NCI-H1694 (cell line): ENCODE measurements at regions not wholly inside any gene's neighbourhood (a gene's known extent, or its start where the extent isn't known, plus 50 kb on each side); places are given as distances from the start of the nearest gene placed in this dataset.

Experiments
- DNase-seq: peaks from one replicate; lab custom pipeline; 2025; lab: John Stamatoyannopoulos, UW

DNA sequence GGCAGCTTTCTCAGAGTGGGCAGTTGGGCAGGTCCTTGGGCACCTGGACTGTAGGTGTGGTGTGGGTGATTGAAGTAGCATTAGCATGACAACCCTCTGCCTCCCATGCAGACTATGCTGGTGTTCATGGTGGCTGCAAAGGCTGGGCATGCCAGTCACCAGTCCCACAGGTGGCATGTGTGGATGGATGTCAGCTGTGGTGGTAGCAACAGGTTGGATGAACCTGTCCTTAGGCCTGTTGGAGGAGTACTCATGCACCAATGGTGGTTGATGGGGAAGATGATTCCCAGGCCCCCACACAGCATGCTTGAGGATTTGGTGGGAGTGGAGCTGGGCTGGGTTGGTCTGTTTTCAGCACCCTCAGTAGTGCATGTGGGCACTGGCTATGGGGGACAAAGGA lies 251.1 kb downstream of the PAX1 start:
- DNase-seq: no peak

- no peak for DNase-seq
Observed at GRCh38 chr20:21947406-21947805, 241.9 kb downstream of the PAX1 start.

- no peak for DNase-seq
Observed at GRCh38 chr20:21944227-21944626, 238.8 kb downstream of the PAX1 start.

GRCh38 chr20:21941941-21942805 lies 236.7 kb downstream of the PAX1 start:
- DNase-seq: no peak

DNA sequence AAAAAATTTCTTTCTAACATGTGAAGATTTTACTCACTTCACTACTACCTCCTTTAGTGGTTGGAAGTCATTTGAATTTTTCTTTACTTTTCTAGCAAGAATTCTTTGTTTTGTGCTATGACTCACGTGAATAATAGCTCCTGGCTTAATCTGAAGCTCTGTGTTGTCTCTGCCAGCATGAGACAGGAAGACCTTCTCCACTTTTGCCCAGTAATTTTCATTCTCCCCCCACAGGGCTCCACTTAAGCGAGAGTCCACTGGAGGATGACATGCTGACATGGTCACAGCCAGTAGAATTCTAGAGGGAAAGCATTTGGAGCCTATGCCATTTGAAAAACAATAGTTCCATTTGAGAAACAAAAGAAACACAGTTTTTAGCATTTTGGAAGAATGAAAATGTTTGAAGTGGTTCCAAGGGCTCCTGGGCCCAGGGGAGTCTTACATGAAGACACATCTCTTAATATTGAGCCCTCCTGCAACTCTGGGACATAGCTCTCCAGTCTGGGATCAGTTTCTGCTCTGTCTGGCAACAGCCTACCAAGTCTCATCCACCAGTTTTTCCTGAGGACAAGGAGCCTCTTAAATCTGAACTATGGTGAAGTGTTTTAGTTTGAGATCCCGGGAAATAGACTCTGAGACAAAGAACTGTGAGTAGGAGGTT lies 231.4 kb downstream of the PAX1 start:
- no peak for DNase-seq

GRCh38 chr20:21936261-21936660 lies 230.8 kb downstream of the PAX1 start:
- no peak for DNase-seq

DNA sequence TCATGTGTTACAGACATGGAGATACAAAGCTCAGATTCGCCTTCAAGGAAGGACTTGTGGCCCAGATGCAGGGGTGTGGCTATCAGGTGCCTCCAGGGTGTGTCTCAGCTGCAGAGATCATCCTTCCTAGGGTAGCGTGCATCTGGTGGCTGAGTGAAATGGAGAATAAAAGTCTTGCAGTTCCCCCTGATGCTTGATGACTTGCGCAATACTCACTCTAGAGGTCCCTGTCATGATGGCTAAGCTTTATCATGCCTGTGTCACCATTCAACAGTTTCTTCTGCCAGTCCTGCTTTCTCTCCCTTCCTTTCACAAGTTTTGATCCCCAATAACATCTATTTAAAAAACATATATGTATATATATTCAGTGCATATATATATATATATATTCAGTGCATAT lies 228.1 kb downstream of the PAX1 start:
- DNase-seq: no peak

GRCh38 chr20:21921251-21921650 lies 215.8 kb downstream of the PAX1 start:
- no peak for DNase-seq

DNA sequence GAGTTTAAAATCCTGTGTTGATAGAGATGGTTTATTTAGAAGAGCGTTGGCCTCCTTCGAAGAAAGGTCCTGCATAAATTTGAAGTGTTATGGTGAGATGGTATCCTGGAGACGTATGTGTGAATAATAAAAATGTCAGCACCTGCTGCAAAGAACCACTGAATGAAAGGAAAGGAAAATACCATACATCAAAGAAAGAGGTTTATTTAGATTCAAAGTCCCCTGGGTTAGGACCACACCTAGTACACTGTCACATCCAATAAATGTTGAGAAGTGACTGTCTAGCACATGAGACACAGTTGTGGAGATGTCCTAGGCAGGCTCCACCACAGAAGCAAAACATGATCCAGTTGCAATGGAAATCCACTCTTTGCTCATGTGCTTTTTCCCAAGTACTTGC lies 214.7 kb downstream of the PAX1 start:
- DNase-seq: no peak

GRCh38 chr20:21918398-21918797 lies 212.9 kb downstream of the PAX1 start:
- DNase-seq: no peak

DNA sequence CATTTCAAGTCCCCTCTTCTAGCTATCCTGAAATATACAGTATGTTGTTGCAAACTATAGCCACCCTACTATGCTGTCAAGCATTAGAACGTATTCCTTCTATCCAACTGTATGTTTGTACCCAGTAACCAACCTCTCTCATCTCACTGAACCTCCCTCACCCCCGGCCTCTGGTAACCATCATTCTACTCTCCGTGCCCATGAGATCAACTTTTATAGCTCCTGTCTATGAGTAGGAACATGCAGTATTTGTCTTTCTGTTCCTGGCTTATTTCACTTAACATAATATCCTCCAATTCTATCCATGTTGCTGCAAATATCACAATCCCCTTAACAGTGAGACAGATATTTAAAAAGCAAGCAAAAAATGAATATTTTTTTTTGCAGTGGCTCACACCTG lies 196.9 kb downstream of the PAX1 start:
- DNase-seq: no peak

DNA sequence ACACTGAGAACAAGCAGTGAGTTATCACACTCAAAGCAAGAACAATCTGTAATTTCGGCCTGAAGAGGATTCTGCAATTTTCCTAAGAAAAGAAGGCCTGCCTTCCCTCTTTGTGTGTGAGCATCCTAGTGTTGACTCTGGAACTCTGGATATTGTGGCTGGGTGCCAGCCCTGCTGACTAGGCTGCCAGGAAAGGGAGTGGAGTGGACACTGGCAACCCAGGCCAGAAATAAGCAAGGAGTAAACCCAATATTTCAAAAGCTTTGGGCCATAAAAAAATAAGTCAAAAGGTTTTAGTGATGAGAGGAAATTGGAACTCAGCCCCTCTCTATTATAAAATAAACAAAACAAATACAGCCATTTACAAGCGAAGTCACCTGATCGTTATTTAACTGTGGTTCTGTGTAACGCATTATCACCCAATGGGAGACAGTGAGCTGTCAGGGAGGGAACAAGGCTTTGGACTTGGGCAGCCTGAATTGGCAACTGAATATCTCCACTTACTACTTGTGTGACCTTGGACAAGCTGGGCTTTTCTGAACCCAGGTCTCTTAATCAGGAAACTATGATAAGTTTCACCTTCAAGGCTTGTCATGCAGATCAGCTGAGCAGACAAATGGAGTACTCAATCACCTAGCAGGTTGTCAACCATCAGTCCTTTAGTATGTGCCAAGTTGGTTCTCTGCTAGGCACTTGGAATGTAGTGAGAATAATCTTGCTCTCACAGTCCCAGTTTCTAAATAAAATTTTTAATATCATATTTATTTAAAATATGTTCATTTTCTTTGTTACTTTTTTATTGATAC lies 196.2 kb downstream of the PAX1 start:
- DNase-seq: no peak

- no peak for DNase-seq
Observed at GRCh38 chr20:21900431-21900830, 195.0 kb downstream of the PAX1 start.

DNA sequence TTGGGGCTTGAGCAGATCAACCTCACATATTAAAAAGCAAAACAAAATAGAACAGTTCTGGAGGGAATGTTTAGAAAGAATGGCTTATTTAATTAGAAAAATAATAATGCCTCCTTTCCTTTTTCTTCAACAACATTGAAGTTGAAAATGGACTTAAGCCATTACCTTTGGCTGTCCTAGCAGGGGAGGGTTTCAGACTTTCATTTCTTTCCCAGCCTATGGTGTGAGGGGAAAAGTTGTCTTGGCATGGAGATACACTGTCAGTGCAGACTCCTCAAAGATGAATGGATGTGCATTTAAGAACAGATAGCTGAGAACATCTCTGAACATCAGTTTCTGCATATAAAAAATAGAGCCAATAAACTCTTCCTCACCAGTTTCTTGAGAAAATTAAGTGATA lies 169.5 kb downstream of the PAX1 start:
- no peak for DNase-seq

DNA sequence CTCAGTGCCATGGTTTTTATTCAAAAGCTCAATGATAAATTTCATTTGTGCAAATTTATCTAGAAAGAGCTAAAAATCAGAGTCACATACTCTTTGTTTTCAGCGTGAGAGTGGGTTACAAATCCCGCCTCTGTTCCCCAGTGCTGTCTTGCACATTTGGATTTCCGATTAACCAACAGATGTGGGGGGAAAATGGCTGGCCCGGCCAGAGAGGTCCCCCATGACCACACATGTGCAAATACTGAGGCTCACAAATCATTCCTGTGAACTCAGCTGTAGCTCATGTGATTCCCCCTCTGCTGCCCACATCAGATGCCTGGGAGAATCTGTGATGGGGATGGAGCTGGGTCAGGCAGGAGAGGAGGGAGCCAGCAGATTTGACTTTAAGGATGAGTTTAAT lies 168.7 kb downstream of the PAX1 start:
- DNase-seq: no peak

DNA sequence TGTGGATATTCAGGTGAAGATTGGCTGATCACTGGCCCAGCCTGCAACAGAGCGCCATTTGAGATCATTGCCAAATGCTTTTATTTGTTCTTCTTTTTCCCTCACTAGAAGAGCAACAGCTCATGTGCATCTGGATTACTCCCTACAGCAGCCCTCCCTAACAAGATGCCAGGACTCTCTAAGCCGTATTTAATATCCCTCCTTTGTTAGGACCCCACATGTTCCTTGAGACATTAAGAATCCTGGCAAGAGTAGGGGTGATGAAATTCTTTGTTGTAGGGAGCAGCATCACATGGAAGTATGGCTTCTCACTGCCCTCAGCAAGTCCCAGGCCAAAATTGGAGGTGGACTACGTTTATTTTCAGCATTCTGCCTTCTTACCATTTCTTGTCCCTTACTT lies 167.8 kb downstream of the PAX1 start:
- no peak for DNase-seq

- no peak for DNase-seq
Observed at GRCh38 chr20:21867811-21868210, 162.3 kb downstream of the PAX1 start.

DNA sequence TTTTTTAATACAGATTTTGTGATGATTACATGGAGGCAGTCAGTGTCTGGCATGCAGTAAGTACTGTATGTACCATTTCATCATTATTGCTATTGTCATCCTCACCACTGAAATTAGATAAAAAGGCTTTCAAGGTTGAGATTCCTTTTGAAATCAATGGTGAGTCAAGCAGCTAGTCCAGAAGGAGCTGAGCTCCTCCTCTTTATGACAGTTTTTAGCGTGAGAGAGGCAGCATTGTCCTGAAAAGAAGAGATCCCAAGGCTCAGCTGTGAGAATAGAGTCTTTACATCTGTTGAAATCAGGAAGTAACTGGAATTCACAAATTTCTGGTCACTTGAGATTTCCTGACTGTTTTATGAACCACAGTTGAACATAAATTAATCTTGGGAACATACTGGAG lies 161.9 kb downstream of the PAX1 start:
- no peak for DNase-seq

GRCh38 chr20:21862956-21863355 lies 157.5 kb downstream of the PAX1 start:
- no peak for DNase-seq

- DNase-seq: no peak
Observed at GRCh38 chr20:21862259-21862946, 156.9 kb downstream of the PAX1 start.

DNA sequence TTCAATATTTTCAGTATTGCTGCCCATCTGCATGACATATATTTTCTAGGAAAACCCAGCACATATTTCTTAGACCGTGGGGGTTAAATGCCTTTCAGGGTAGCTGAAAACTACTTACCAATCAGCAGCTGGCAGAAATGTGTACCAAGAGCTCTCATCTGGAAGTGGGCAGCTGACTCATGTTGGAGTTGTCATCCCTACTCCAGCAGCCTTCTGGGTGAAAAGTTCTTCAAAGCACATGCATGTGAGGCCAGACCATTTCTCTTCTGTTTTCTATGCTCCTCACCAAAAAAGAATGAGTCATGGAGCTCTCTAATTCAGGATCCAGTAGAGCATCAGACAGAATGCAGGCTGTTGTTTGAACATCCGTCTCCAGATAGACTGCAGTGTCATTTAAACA lies 135.5 kb downstream of the PAX1 start:
- DNase-seq: no peak

DNA sequence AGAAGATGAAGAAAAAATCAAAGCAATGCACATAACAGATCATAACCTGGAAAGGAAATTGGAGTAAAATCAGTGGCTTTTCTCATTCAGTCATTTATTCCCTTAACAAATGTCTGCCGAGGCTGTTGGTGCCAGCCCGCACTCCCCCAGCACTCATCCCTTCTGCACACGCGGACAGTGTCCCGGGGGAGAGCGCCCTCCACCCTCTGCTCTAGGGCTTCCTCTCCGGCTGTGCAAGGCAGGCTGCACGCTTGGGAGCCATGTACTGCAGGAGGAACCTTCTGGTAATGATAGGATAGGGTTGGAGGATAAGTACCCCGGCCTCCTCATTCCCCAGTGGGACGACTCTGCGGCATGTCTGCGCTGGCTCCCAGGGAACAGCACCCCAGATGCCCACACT lies 134.5 kb downstream of the PAX1 start:
- DNase-seq: no peak
